Caki2 (cell line): ENCODE measurements at regions not wholly inside any gene's neighbourhood (a gene's known extent, or its start where the extent isn't known, plus 50 kb on each side); places are given as distances from the start of the nearest gene placed in this dataset.

Experiments
- DNase-seq: peaks from one replicate; pipeline ENCODE4 v3.0.0-alpha.2; 2015; ENCODE audit warnings: low read depth
- in situ Hi-C: cut with HindIII; loops from 2 replicates; pipeline ENCODE4 v1.10.0; 2016; ENCODE audit warnings: low sequenced_read_pairs, low pct_unique_long_range_greater_than_20kb, mixed read lengths

DNA sequence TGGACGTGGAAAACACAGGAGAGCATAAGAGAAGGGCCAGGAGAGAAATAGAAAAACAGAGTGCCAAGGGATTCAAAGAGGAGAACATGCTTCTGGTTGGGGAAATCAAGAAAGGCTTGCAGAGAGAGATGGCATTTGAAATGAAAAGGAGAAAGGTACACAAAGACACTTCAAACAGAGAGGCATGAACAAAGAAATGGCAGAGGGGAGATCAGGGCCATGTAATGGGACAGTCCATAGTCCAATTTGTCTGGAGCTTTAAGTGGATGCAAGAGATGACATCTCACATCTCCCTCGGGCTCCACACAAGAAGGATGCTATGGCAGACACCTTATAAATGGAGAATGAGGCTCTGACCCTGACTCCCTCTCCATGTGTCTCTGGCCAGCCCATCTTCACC lies 331.1 kb downstream of the MLLT3 start:
- in situ Hi-C loops: no loop called here
- no peak for DNase-seq

DNA sequence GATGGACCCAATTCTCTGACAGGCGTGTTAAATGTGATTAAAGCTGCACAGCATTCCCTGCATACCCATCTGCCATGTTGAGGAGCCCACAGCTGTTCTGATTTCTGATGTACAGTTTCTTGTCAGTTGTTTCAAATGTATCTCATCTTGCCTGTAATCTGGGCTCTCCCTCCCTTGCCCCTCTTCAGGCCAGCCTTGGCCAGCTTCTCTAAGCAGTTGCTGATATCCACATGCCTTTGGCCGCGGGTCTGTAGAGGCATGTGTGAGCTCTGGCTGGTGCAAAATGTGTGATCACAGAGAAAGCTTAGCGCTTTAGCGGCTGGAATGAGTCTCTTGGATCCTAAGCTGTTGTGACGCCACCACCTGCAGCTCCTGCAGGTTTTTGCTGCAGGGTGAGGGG lies 332.0 kb downstream of the MLLT3 start:
- in situ Hi-C loops: no loop called here
- DNase-seq: no peak

DNA sequence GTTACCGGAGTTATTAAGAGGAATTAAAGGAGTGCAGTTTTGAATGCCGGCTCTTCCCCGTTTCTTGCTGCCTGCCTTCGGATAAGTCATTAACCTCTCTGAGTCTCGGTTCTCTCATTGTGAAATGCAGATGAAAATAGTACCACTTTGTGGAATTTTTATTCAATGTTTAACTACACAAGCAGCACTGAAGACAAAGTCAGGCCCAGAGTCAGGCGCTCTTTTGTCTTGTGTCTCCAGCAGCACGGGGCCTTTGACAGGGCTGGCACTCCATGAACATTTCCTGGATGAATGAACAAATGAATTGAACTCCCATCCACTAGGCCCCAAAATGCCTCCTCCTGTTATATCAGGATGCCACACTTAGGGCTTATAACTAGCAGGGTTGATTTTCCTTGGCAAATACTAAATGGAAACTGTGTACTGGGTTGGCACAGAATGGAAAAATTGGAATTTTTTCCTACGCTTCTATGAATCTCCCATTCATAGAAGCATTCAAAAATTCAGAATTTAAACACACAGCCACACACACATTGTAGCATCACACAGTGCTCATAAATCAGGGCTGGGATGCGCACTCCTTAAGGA lies 332.8 kb downstream of the MLLT3 start:
- no peak for DNase-seq
- in situ Hi-C loops: no loop called here

DNA sequence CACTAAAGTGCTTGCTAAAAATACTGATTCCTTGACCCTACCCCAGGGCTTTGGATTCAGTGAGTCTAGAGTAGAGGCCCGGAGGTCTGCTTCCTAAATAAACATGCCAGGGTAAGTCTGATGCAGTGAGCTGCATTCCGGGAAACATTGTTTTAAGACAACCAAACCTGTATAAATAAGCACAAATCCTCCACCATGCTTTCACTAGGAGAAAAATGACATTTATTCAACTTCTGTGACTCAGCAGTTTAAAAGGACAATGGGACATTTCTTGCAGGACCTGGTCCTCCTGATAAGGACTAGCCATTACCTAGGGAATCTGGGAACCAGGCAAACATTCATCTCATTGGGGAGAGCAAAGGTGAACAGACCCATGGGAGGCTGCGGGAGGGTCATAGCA lies 335.3 kb downstream of the MLLT3 start:
- in situ Hi-C loops: no loop called here
- DNase-seq: no peak

DNA sequence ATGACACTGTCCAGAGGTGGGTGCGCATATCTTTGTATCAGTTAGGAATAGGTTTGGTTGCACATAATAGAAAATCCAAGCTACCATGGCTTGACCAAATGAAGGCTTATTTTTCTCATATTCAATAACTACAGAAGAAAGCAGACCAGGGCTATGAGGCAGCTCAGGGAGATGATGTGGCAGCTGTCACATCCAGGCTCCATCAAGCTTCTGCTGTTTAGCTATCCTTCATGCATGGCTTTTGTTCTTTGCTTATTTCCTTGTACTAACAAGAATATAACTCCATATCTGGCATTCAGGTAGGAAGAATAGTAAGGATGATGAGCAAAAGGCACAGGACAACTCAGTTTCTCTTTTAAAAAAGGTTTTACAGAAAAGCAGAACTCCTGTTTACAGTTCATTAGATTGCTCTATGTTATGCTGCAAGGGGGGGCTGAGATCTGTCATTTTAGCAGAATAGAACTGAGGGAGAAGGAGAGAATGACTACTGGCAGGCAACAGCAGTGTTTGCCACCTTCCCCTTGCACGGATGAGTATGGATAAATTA lies 336.1 kb downstream of the MLLT3 start:
- in situ Hi-C loops: no loop called here
- no peak for DNase-seq

DNA sequence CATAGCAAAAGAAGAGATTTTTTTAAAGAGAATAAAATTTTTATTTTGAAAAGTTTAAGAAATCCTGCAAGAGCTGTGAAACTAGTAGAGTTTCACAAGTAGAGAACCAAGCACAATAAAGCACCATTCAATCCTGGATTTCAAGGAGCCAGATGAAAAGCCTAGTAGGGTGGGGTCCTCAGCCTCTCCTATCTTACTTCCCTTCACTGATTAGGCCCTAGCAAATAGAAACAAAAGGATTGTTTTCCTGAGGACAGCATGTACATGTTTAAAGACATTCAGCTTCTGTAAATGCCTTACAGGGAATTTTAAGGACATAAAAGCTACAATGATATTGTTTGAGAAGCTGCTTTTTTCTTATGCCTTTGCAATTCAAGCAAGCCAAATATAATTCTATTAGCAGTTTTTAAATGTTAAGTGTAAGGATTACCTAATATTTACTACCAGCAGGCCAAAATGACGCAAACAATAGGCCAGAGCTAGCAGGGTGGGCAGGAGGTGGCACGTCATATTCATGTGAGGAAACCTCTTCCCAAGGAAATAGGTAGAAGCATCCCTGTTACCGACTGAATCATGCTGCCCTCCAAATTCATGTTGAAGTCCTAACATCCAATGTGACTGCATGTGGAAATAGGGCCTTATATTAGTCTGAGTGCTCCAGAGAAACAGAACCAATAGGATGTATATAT lies 337.6 kb downstream of the MLLT3 start:
- in situ Hi-C loops: no loop called here
- DNase-seq: no peak

DNA sequence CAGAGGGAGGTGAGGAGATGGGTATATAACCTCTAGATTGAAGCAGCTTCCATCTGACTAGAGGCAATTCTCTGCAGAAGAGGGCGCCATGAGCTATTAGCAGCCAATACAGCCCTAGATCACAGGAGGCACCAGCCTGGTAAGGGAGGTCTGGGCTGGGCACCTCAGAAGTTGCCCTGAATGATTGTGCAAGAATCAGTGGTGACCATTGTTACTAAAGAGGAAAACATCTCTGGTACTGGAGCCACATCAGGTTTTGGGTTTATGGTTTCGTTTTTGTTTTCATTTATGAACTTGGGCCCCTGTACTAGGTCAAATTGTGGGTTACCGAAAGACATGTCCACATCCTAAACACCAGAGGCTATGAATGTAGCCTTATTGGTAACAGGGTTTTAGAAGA lies 342.0 kb downstream of the MLLT3 start:
- in situ Hi-C loops: no loop called here

DNA sequence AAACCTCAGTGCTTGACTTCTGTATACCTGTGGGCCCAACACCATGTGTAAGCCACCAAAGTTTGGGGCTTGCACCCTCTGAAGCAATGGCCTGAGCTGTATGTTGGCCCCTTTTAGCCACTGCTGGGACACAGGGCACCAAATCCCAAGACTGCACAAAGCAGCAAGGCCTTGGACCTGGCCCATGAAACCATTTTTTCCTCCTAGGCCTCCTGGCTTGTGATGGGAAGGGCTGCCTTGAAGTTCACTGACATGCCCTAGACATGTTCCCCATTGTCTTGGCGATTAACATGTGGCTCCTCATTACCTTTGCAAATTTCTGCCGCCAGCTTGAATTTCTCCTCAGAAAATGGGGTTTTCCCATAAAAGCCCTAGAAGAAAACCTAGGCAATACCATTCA lies 345.5 kb downstream of the MLLT3 start:
- in situ Hi-C loops: no loop called here

More for the DNA sequence above, 342.0 kb downstream of the MLLT3 start:
- DNase-seq: no peak

GRCh38 chr9:20271723-20272122 lies 350.6 kb downstream of the MLLT3 start:
- in situ Hi-C loops: no loop called here
- DNase-seq: no peak

More for the DNA sequence above, 345.5 kb downstream of the MLLT3 start:
- DNase-seq: no peak

DNA sequence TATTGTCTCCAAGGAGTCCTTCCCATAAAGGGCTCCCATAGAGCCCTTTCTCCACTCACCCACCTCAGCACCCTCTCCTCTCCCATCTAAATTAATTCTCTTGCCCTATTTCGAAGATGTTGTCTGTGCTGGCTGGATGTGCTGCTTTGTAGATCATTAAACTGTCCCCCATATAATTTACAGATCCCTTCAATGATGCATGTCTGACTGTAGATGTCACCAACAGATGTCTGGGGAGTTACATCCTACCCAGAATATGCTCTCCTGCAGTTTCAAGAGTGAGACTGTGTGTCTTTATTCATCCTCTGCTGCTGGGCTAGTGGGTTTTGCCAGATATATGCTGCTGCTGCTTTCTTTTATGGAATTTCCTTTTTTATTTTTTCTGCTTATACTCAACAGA lies 351.2 kb downstream of the MLLT3 start:
- in situ Hi-C loops: no loop called here
- DNase-seq: no peak

DNA sequence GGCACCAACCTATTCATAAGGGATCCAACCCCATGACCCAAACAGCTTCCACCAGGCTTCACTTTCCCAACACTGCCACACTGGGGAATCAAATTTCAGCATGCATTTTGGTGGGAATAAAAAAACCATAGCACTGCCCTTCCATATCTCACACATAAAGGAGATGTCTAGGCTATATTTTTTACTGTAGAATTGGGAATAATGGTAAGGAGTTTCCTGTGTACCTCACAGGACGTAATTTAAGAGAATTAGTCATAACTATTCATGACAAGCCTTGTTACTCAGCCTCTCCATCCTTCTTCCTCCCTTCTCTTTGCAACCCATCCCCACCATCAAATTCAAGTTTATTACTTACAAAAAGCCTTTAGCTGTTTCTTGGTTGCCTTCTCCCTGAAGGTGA lies 352.1 kb downstream of the MLLT3 start:
- DNase-seq: no peak
- in situ Hi-C loops: no loop called here

DNA sequence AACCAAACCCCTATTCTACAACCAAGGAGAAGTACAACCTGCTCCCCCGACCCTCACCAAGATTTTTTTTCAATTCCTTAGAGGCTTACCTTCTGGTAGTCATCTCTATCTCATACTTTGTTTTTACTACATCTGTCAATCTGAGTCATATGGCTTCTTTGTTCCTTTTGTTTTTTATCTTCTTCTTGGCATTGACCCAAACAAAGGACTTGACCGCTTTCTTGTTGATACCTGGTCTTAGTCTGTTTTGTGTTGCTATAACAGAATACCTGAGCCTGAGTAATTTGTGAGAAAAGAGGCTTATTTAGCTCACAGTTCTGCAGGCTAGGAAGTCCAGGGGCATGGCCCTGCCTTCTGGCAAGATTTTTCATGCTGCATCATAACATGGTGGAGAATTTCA lies 352.7 kb downstream of the MLLT3 start:
- no peak for DNase-seq
- in situ Hi-C loops: no loop called here

DNA sequence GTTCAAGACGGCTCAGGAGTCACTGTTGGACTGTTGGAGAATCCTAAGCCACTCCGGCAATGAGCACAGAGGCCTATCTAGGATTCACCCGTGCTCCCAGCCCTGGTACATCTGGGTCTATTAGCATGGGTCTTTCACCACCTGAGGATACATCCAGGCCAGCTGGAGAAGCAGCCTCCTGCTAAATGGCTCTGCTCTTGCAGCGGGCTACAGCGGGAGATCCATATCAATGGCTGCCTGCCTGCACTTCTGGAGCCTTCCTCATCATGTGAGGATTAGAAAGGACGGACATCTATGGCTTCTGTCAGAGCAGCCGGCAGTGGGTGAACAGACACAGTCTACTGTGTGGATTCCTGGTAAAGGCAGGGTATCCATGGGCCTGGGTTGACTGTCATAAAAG lies 357.4 kb downstream of the MLLT3 start:
- DNase-seq: no peak
- in situ Hi-C loops: no loop called here

- in situ Hi-C loops: no loop called here
- no peak for DNase-seq
Observed at GRCh38 chr9:20262611-20263010, 359.7 kb downstream of the MLLT3 start.

DNA sequence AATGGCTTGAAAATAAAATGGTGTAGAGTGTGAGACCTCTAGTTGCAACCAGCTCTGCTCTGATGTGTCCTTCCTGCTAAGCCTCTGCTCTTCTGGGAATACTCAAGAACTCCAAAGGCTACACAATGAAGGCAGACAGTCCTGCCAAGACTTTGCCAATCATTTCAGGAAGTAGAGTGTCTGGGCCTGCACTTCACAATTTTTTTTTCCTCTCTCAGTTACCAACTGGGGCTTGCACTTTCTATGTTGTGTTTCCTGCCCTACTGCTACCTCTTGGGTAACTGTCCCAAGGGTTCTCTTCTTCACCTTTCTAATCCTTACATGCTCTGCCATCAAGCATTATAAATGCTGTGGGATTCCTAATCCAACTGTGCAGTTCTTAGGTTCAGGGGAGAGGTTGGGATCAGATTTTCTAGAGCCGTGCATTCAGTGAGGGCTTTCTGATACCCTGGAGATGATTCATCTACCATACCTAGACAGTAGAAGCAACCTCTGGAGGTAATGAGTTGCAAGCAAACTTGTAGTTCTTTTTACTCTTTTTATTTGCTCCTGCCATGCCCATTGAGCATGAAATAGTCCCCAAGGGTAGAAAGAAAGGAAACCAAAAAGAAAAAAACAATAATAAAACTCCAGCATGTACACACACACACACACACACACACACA lies 365.9 kb downstream of the MLLT3 start:
- in situ Hi-C loops: no loop called here
- DNase-seq: no peak

- in situ Hi-C loops: no loop called here
- no peak for DNase-seq
Observed at GRCh38 chr9:20255052-20255451, 367.2 kb downstream of the MLLT3 start.

GRCh38 chr9:20253635-20254034 lies 368.7 kb downstream of the MLLT3 start:
- in situ Hi-C loops: no loop called here
- DNase-seq: no peak

DNA sequence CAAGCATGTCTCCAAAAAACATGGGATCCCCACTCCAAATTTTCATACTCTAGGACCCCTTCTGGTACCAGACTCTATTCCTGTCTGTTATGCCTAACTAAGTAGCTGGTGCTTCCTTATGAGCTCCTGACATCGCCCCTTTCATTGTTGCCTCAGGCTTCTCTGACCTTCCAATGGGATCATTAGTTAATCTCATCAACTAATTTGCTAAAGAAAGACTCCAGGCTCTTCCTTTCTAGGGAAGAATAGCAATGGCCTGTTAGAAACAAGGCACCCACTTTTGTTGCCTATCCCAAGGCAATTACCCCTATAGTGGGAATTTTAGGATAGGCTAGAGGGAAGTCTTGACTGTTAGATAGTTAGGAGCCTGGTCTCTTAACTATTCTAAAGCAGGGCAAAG lies 369.5 kb downstream of the MLLT3 start:
- in situ Hi-C loops: no loop called here
- no peak for DNase-seq

DNA sequence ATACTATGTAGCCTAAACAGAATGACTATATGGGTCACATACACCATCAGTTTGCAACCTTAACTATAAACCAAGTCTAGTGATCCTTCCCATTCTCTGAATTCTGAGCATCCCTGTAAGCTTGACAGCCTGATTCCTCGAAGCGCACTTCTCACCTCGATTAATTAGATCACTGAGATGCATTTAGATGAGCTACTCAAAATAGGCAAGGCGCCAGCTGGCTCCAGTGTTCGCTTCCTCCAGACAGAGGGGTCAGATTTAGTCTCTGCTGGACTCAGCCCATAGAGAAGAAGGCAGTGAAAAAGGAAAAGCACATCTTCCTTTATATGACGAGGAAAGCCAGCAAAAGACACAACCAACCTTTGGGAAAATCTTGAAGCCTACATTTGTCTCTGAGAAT lies 371.5 kb downstream of the MLLT3 start:
- DNase-seq: no peak
- in situ Hi-C loops: no loop called here

DNA sequence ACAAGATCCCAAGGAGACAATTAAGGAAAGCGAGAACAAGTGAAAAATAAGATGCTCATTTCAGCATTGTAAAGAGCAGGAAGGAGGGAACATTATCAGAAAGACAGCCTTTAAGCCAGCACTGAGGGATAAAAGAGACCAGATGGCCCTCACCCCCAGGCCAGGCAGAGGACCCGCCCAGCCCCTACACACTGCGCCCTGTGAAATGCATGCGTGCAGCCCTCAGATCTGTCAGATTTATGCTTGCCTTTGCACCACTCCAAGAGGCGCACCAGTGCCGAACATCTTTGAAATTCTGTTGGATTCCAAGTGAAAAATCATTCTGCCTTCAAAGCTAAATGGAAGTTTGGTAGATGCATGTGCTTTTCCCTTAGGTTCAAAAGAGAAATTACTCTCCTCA lies 378.0 kb downstream of the MLLT3 start:
- DNase-seq: no peak
- in situ Hi-C loops: no loop called here
